ENCODE measurements at regions not wholly inside any gene's neighbourhood (a gene's known extent, or its start where the extent isn't known, plus 50 kb on each side); places are given as distances from the start of the nearest gene placed in this dataset.

- H3K9me3 Mint-ChIP-seq (ENCODE audit: unreplicated experiment): no peaks in the 10 kb centered on the region
- H3K27me3 Mint-ChIP-seq (ENCODE audit: unreplicated experiment): peaks cover 1% of the 10 kb centered on the region
- no peak for TF ChIP-seq CTCF (IDR thresholded peaks at IDR 0.05; ENCODE audit: partially characterized antibody, unreplicated experiment)
- no peak overlapping the region for H3K4me3 Mint-ChIP-seq (ENCODE audit: unreplicated experiment)
- no peak for DNase-seq
- no peak overlapping the region for H3K27ac Mint-ChIP-seq (ENCODE audit: unreplicated experiment)
- H3K4me1 Mint-ChIP-seq (ENCODE audit: low read depth, unreplicated experiment): no peaks in the 10 kb centered on the region
- H3K36me3 Mint-ChIP-seq (ENCODE audit: unreplicated experiment): no peaks in the 10 kb centered on the region
Observed at GRCh38 chr4:94115687-94116086, 92.0 kb upstream of the SMARCAD1 start.

GRCh38 chr4:94116842-94117241, 90.8 kb upstream of the SMARCAD1 start:
- Mint-ChIP-seq H3K27ac (ENCODE audit: unreplicated experiment) (no peak overlapping the region), H3K36me3 (ENCODE audit: unreplicated experiment) (no peaks in the 10 kb centered on the region), H3K27me3 (ENCODE audit: unreplicated experiment) (peaks cover 1% of the 10 kb centered on the region), H3K4me1 (ENCODE audit: low read depth, unreplicated experiment) (no peaks in the 10 kb centered on the region), H3K9me3 (ENCODE audit: unreplicated experiment) (no peaks in the 10 kb centered on the region), H3K4me3 (ENCODE audit: unreplicated experiment) (no peak overlapping the region)
- no peak for TF ChIP-seq CTCF (IDR thresholded peaks at IDR 0.05; ENCODE audit: partially characterized antibody, unreplicated experiment)
- no peak for DNase-seq

- H3K9me3 Mint-ChIP-seq (ENCODE audit: unreplicated experiment): no peaks in the 10 kb centered on the region
- H3K27ac Mint-ChIP-seq (ENCODE audit: unreplicated experiment): no peak overlapping the region
- no peak overlapping the region for H3K4me3 Mint-ChIP-seq (ENCODE audit: unreplicated experiment)
- DNase-seq: no peak
- H3K4me1 Mint-ChIP-seq (ENCODE audit: low read depth, unreplicated experiment): no peaks in the 10 kb centered on the region
- TF ChIP-seq CTCF (IDR thresholded peaks at IDR 0.05; ENCODE audit: partially characterized antibody, unreplicated experiment): no peak
- H3K27me3 Mint-ChIP-seq (ENCODE audit: unreplicated experiment): no peaks in the 10 kb centered on the region
- H3K36me3 Mint-ChIP-seq (ENCODE audit: unreplicated experiment): no peaks in the 10 kb centered on the region
Observed at GRCh38 chr4:94126669-94127068, 81.0 kb upstream of the SMARCAD1 start.

- no peaks in the 10 kb centered on the region for H3K4me1 Mint-ChIP-seq (ENCODE audit: low read depth, unreplicated experiment)
- no peaks in the 10 kb centered on the region for H3K27me3 Mint-ChIP-seq (ENCODE audit: unreplicated experiment)
- no peaks in the 10 kb centered on the region for H3K36me3 Mint-ChIP-seq (ENCODE audit: unreplicated experiment)
- peak; percentile 89 for TF ChIP-seq CTCF (IDR thresholded peaks at IDR 0.05; ENCODE audit: partially characterized antibody, unreplicated experiment)
- H3K27ac Mint-ChIP-seq (ENCODE audit: unreplicated experiment): no peak overlapping the region
- H3K9me3 Mint-ChIP-seq (ENCODE audit: unreplicated experiment): no peaks in the 10 kb centered on the region
- no peak for DNase-seq
- no peak overlapping the region for H3K4me3 Mint-ChIP-seq (ENCODE audit: unreplicated experiment)
Observed at GRCh38 chr4:94127707-94128328, 79.8 kb upstream of the SMARCAD1 start.

GRCh38 chr4:94131212-94131611, 76.5 kb upstream of the SMARCAD1 start:
- H3K36me3 Mint-ChIP-seq (ENCODE audit: unreplicated experiment): no peaks in the 10 kb centered on the region
- H3K27ac Mint-ChIP-seq (ENCODE audit: unreplicated experiment): no peak overlapping the region
- H3K4me3 Mint-ChIP-seq (ENCODE audit: unreplicated experiment): no peak overlapping the region
- H3K4me1 Mint-ChIP-seq (ENCODE audit: low read depth, unreplicated experiment): no peaks in the 10 kb centered on the region
- no peaks in the 10 kb centered on the region for H3K27me3 Mint-ChIP-seq (ENCODE audit: unreplicated experiment)
- no peak for DNase-seq
- no peak for TF ChIP-seq CTCF (IDR thresholded peaks at IDR 0.05; ENCODE audit: partially characterized antibody, unreplicated experiment)
- H3K9me3 Mint-ChIP-seq (ENCODE audit: unreplicated experiment): no peaks in the 10 kb centered on the region

Measured in glutamatergic neuron (in vitro differentiated cells).